ENCODE measurements at regions not wholly inside any gene's neighbourhood (a gene's known extent, or its start where the extent isn't known, plus 50 kb on each side); places are given as distances from the start of the nearest gene placed in this dataset.

- Mint-ChIP-seq H3K27ac (no peak overlapping the region), H3K36me3 (peaks cover 2% of the 10 kb centered on the region), H3K27me3 (no peaks in the 10 kb centered on the region), H3K9me3 (peaks cover 6 to 13% (median 6%) of the 10 kb centered on the region in 3 donors), H3K4me1 (no peaks in the 10 kb centered on the region), H3K4me3 (no peak overlapping the region)
Measured at GRCh38 chr4:184930026-184930425, 88.3 kb upstream of the HELT start.

- Mint-ChIP-seq H3K4me3 (no peak overlapping the region), H3K9me3 (peaks cover 4 to 10% (median 6%) of the 10 kb centered on the region in 3 donors), H3K4me1 (no peaks in the 10 kb centered on the region), H3K27me3 (peaks cover 3% of the 10 kb centered on the region), H3K36me3 (peaks cover 2% of the 10 kb centered on the region), H3K27ac (peak overlapping the region in 1 of 3 donors; percentile 76)
Measured at GRCh38 chr4:184932343-184932742, 85.9 kb upstream of the HELT start.

DNA sequence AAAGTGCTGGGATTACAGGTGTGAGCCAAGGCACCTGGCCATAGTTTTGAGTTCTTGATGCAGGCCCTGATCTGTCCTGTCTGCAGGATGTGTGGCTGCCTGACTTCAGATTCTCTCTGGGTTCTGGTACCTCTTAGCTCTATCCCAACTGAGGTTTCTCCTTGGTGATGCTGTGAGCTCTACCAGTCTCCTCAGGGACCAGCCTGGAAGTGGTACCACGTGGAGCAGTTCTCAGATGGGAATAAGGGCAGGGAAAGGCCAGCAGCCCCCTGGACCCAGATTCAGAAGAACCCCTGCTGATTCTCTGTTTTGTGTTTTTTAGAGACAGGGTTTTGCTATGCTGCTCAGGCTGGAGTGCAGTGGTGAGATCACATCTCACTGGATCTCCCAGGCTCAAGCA is 85.0 kb upstream of the HELT start:
- Mint-ChIP-seq H3K36me3 (peaks cover 2% of the 10 kb centered on the region), H3K27me3 (peaks cover 3% of the 10 kb centered on the region), H3K9me3 (peaks cover 2 to 6% (median 3%) of the 10 kb centered on the region in 3 donors), H3K4me3 (no peak overlapping the region), H3K4me1 (no peaks in the 10 kb centered on the region), H3K27ac (no peak overlapping the region)

DNA sequence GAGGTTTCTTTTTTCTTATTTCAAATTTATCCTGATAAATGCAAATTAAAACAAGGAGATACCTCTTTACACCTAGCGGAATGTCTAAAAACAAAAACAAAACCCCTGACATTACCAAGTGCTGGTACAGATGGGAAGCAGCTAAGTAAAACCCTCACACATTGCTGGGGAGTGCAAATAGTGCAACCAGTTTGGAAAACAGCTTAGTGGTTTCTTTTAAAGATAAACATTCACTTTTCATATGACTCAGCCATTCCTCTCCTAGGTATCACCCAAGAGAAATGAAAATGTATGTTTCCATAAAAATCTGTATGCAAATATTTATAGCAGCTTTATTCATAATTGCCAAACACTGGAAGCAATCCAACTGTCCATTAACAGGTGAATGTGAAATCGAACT is 84.1 kb upstream of the HELT start:
- Mint-ChIP-seq H3K4me3 (no peak overlapping the region), H3K27ac (no peak overlapping the region), H3K27me3 (peaks cover 3% of the 10 kb centered on the region), H3K4me1 (no peaks in the 10 kb centered on the region), H3K36me3 (no peaks in the 10 kb centered on the region), H3K9me3 (peaks cover 0 to 2% (median 0%) of the 10 kb centered on the region in 3 donors)

- no peak overlapping the region for H3K27ac Mint-ChIP-seq
- H3K36me3 Mint-ChIP-seq, result no peaks in the 10 kb centered on the region
- H3K4me3 Mint-ChIP-seq, result no peak overlapping the region
- peaks cover 3% of the 10 kb centered on the region for H3K27me3 Mint-ChIP-seq
- peaks cover 0 to 2% (median 0%) of the 10 kb centered on the region in 3 donors for H3K9me3 Mint-ChIP-seq
- H3K4me1 Mint-ChIP-seq, result no peaks in the 10 kb centered on the region
Measured at GRCh38 chr4:184934961-184935360, 83.3 kb upstream of the HELT start.

DNA sequence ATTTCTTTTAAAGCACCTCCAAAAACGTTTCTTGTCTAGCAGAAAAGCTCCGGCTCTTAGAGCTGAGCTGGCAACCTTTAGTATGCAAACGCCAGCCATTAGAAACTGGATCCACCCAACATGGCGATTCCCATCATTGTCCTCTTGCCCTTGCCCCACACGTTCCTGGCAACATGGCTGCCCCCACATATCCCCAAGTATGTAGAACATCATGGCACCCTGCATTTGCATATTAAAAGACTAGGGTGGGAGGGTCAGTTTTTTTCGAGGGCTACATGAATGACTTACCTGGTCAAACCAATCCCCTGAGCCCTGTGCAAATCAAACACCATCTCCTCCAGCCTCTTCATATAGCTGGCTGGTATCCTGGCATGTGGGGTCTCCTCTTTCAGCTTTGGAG is 82.2 kb upstream of the HELT start:
- Mint-ChIP-seq H3K27ac (no peak overlapping the region), H3K9me3 (no peaks in the 10 kb centered on the region), H3K27me3 (peaks cover 3% of the 10 kb centered on the region), H3K4me3 (no peak overlapping the region), H3K36me3 (no peaks in the 10 kb centered on the region), H3K4me1 (no peaks in the 10 kb centered on the region)

DNA sequence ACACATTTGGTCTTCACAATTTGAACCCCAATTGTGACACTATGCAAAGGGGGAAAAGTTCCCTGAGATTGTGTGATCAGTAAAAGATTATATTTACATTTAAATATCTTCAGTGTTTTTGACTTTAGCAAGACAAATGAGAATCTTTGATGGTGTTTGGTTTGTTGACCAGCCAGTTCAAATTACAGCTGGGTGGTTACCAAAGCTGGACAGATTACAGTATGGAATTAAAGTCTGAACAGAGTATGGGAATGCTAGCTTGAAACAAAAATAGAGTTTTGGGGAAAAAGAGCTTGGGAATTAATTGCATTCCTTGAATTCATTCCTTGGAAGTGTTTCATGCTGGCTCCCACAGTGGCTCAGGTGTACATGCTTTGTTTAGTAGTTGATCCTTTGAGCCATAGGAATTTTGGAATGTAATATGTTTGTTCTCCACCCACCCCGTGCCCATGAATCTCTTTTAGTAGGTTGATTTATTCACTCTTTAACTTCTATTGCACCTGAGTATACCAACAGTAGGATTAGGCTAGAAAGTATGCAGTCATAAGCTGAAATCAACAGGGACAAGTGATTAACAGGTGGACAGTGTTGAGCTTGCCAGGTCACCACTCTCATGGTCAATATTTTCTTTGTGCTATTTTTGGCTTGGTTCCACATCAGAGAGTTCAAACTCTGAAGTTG is 81.1 kb upstream of the HELT start:
- Mint-ChIP-seq H3K4me1 (no peaks in the 10 kb centered on the region), H3K27ac (no peak overlapping the region), H3K27me3 (peaks cover 3% of the 10 kb centered on the region), H3K9me3 (no peaks in the 10 kb centered on the region), H3K36me3 (no peaks in the 10 kb centered on the region), H3K4me3 (no peak overlapping the region)

- no peaks in the 10 kb centered on the region for H3K4me1 Mint-ChIP-seq
- H3K4me3 Mint-ChIP-seq, result no peak overlapping the region
- no peak overlapping the region for H3K27ac Mint-ChIP-seq
- no peaks in the 10 kb centered on the region for H3K9me3 Mint-ChIP-seq
- H3K36me3 Mint-ChIP-seq, result no peaks in the 10 kb centered on the region
- peaks cover 3% of the 10 kb centered on the region for H3K27me3 Mint-ChIP-seq
Measured at GRCh38 chr4:184937745-184938144, 80.5 kb upstream of the HELT start.

DNA sequence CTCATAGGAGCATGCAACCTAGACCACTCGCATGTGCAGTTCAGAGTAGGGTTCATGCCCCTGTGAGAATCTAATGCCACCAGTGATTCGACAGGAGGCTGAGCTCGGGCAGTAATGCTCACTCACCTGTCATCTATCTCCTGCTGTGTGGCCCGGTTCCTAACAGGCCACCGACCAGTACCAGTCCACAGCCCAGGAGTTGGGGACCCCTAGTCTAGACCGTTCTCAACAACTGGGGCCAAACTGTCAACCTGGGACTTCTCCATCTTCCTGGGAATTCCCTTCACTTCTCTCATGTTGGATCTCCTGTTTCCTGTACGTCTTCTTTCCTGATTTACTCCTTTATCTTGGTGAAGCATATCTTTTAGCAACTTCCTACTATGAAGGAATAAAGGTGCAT is 79.4 kb upstream of the HELT start:
- Mint-ChIP-seq H3K27me3 (peaks cover 3% of the 10 kb centered on the region), H3K4me1 (no peaks in the 10 kb centered on the region), H3K36me3 (no peaks in the 10 kb centered on the region), H3K4me3 (no peak overlapping the region), H3K27ac (no peak overlapping the region), H3K9me3 (no peaks in the 10 kb centered on the region)

GRCh38 chr4:184939978-184940377 is 78.3 kb upstream of the HELT start:
- no peaks in the 10 kb centered on the region for H3K4me1 Mint-ChIP-seq
- H3K36me3 Mint-ChIP-seq, result no peaks in the 10 kb centered on the region
- H3K27me3 Mint-ChIP-seq, result peaks cover 3% of the 10 kb centered on the region
- H3K27ac Mint-ChIP-seq, result no peak overlapping the region
- H3K9me3 Mint-ChIP-seq, result no peaks in the 10 kb centered on the region
- no peak overlapping the region for H3K4me3 Mint-ChIP-seq

GRCh38 chr4:184940500-184940899 is 77.8 kb upstream of the HELT start:
- H3K9me3 Mint-ChIP-seq, result no peaks in the 10 kb centered on the region
- no peak overlapping the region for H3K4me3 Mint-ChIP-seq
- H3K36me3 Mint-ChIP-seq, result no peaks in the 10 kb centered on the region
- no peak overlapping the region for H3K27ac Mint-ChIP-seq
- peaks cover 3% of the 10 kb centered on the region for H3K27me3 Mint-ChIP-seq
- no peaks in the 10 kb centered on the region for H3K4me1 Mint-ChIP-seq

DNA sequence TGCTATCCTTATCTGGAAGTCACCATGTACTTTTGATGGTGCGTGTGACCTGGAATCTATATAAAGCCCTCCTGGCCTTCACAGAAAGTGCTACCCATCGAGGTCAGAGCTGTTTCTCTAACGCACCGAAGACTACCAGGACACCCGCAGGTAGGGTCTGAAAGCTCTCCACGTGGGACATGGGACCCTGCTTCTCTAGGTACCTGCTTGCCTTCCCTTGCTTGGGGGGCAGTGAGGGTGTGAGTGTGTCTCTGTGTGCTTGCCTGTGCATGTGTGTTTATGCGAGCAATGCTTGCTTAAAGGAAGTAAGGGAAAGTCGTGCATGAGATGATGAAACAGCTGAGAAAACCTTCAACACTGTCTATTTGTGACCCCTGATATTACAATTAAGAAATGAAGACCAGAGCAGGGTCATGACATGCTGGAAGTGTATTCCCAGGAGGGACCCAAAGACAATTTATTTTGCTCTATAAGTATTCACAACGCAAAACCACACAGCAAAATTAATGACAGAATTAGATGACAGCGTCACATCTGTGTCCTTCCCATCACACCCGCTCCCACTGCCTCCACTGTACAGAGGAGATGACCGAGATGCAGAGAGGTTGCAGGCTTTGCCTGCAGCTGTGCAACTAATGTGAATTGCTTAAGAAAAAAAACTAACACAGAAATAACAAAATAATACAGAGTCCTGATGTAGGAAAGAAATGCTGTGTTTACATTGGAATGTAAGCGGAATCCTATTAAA is 76.4 kb upstream of the HELT start:
- H3K4me3 Mint-ChIP-seq, result no peak overlapping the region
- H3K9me3 Mint-ChIP-seq, result no peaks in the 10 kb centered on the region
- no peaks in the 10 kb centered on the region for H3K27me3 Mint-ChIP-seq
- H3K27ac Mint-ChIP-seq, result no peak overlapping the region
- H3K4me1 Mint-ChIP-seq, result no peaks in the 10 kb centered on the region
- H3K36me3 Mint-ChIP-seq, result no peaks in the 10 kb centered on the region

DNA sequence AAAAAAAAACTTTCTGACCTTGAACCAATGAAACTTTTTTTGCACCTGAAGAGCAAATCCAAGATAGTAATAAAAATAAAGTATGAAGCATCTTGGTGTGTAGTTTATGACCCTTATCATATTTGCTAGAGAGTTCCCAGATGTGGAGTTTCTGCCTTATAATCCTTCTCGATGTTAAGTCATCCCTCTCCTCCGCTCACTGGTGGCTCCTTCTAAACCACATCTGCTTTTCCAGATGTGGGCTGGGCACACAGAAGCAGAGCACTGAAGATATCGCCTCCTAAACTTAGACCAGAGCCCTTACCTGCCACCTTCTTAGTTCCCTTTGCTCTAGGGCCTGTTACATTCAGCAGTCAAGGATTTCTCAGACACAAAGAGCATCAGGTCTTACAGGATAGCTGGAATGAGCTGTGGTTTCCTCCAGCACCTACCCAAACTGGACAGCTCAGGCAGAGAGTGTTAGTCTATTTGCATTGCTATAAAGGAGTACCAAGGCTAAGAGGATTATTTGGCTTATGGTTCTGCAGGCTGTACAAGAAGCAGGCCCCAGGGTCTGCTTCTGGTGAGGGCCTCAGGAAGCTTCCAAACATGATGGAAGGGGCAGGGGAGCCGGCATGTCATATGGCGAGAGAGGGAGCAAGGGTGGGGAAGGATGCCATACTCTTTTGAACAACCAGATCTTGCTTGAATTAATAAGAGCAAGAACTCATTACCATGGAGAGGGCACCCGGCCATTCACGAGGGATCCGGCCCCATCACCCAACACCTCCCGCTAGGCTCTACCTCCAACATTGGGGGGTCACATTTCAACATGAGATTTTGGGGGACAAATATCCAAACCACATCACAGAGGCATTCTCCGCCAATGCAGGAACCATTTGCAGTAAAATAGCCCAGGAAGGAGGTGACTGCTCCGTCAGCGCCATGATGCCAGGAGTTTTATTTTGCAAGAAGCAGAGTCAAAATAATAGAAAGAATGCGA is 75.6 kb upstream of the HELT start:
- Mint-ChIP-seq H3K36me3 (no peaks in the 10 kb centered on the region), H3K9me3 (peaks cover 0 to under 1% (median 0%) of the 10 kb centered on the region in 3 donors), H3K4me1 (no peaks in the 10 kb centered on the region), H3K27ac (no peak overlapping the region), H3K27me3 (peaks cover 3% of the 10 kb centered on the region), H3K4me3 (no peak overlapping the region)

DNA sequence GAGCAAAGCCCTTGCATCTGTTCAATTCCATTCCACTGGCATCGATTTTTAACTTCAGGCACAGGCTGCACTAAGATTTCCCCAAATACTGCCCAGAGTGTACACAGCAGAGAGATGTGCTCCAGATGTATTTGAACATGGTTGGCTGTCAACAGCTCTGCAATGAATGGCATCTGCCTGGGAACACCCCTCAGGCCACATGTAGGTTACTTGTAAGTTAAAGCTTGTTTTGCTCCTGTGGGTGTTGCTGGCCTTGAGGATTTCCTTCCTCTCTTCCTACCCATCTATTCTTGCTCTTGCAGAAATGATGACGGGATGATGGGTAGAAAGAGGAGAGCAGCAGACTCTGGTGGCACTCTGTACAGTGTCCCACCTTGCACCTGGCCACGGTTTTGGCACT is 69.3 kb upstream of the HELT start:
- Mint-ChIP-seq H3K27me3 (peaks cover 6% of the 10 kb centered on the region), H3K4me3 (no peak overlapping the region), H3K4me1 (no peaks in the 10 kb centered on the region), H3K27ac (no peak overlapping the region), H3K36me3 (no peaks in the 10 kb centered on the region), H3K9me3 (peaks cover 0 to 3% (median 0%) of the 10 kb centered on the region in 3 donors)
